HCEC 1CT (cell line): ENCODE measurements at regions not wholly inside any gene's neighbourhood (a gene's known extent, or its start where the extent isn't known, plus 50 kb on each side); places are given as distances from the start of the nearest gene placed in this dataset.

Experiments
- DNase-seq: peaks from one replicate; pipeline ENCODE4 v3.0.0-alpha.2; 2017

DNA sequence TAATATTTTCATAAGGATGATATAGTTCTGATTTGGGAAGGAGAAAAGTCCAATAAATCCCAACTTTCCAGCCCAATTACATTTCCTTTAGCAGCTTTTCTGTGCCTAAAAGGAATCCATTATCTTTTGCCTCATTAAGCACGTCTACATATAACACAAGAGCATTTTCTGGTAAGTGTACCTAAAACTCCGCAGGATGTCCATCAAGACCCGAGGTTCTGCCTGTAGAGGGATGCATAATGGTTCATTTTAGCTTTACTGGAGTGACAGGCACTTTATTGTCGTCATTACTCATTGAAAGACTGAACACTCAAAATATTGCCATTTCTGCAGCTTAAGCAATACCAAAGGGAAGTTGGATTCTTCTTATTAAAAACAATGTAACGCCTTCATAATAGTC, 669.0 kb downstream of the PRELID2 start:
- DNase-seq: no peak

- no peak for DNase-seq
Observed at GRCh38 chr5:145163876-145164275, 671.3 kb downstream of the PRELID2 start.

DNA sequence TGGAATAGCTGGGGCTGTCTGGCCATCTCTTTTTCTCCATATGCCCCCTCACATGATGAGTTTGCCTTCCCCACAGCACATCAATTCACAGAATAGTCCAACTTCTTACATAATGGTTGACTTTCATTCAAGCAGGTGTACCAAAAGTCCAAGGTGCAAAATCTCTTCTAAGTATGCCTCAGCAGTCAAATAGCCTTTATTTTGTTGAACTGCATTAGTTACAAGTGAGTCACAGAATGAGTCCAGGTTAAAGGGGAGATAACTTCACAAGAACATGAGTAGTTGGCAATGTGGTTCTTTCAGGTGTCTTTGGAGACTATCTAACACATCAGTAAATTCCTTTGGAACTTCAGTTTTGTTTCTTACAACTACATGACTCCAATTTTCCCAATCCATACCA, 672.5 kb downstream of the PRELID2 start:
- no peak for DNase-seq

DNA sequence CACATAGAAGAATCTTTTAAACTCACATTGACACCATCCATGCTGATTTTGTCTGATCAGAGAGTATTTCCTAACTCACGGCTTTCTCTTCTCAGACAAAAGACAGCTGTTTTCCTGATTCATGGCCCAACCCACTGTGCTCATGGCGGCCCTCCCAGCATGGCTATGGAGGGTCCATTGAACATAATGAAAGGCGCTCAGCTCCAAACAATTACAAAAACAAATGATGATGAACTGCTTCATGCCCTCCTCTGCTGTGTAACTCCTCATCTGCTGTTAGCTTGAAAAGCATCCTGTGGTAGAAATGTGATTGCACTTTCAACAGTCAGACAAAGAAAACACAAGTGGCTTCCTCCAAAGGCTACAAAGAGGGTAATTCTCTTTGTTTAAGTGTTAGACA, 673.8 kb downstream of the PRELID2 start:
- no peak for DNase-seq

DNA sequence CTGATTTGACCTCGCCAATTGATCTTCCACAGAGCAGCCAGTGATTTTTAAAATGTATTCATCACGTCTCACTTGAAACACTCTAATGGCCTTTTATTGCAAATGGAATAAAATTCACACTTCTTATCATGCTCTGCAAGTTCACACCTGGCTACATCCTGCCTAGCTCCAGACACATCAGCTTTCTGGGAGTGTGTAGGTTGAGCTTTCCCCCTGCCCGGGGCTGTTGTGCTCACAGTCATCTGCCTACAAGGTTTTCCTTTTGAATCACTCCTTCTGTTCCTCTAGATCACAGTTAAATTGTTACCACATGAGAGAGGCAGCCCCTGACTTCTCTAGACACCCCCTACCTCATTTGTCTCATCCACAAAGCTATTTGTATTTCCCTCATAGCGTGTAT, 674.5 kb downstream of the PRELID2 start:
- no peak for DNase-seq

DNA sequence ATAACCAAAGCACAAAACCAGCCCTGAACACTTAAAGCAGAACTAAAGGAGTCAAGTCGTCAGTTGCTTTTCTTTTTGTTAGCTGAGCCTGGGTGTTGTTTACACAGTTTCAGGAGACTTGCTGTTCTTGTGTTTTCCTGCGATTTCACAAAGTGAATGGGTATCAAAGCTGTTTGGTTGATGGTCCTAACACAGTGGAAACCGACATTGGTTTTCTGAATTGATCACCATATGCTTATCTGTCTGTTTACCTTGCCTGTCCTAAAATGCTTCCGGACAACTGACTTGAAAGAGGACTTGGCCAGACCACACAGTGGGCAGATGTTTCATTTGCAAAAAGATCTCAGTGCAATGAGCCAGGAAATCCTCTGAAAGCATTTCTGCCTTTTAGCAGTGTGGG, 676.4 kb downstream of the PRELID2 start:
- no peak for DNase-seq

- DNase-seq: no peak
Observed at GRCh38 chr5:145157841-145158240, 677.3 kb downstream of the PRELID2 start.

GRCh38 chr5:145141534-145141933, 693.6 kb downstream of the PRELID2 start:
- no peak for DNase-seq

DNA sequence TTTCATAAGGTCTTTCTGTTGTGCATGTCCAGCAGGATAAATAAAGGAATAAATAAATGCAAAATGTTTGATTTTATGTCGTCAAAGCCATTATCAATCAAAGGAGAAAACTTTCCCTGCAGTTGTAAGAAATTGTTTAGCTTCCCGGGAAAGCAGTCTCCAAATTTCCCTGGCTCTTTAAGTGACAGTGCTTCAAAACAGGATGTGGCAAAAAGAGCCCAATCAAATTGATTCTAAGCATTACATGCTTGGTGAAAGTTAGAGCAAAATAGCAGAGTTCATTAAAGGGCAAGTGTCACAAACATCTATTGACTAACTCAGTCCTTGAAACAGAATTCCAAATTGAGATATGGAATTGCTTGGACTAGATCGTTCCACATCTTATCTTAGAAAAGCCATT, 704.1 kb downstream of the PRELID2 start:
- DNase-seq: no peak

- no peak for DNase-seq
Observed at GRCh38 chr5:145129797-145130196, 705.3 kb downstream of the PRELID2 start.

DNA sequence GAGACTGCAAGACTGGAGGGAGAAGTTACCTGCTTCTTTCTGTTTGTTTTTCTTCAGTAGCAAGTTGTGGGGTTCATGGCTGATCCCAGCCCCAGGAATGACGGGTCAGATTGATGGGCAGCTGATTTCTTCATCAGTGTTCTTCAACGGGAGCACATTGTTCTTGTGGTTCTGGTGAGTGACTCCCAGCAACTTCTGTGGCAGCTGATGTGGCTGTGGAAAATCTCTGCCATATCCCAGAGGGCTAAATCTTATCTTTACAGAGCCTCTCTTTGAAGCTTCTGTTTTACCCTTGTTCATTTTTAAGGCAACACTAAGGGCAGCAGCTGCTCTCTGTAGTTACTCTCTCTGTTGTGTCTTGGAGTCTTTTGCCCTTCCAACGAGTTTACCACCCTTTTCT, 710.3 kb downstream of the PRELID2 start:
- DNase-seq: no peak

- no peak for DNase-seq
Observed at GRCh38 chr5:145118611-145119010, 716.5 kb downstream of the PRELID2 start.

- DNase-seq: no peak
Observed at GRCh38 chr5:145118127-145118526, 717.0 kb downstream of the PRELID2 start.

GRCh38 chr5:145117285-145117684, 717.9 kb downstream of the PRELID2 start:
- no peak for DNase-seq

DNA sequence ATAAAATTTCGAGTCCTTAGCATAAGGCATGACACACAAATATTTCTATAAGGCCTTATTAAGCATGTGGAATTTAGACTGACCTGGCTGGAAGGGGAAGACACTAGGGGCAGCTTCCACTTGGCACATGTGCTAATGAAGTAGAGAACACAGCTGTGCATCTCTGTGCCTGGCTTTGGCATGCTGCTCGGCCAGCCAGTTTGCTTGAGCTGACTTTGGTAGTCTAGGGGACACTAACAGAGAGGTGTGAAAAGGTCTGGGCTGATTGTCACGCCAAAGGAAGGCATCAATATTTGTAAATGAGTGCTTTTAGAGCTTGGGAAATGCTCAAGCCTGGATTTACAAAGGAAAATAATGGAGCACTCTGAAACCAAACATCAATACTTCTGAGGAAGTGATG, 723.7 kb downstream of the PRELID2 start:
- DNase-seq: no peak

DNA sequence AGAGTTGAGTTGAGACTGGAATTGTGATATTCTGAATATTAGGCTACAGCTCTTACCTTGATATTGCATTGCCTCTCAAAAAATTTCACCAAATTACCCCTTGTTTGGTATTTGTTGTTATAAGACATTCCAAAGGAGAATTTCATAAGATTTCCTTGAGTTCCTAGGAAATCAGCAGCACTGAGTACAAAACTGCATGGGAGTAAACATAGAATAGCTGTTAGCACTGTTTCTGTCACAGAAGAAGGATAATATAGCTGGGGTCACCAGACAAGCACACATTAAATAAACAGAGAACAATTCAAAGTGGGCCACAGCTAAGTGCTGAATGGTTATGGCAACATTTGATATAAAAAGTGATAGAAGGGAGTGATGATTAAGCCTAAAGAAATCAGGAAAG, 724.3 kb downstream of the PRELID2 start:
- no peak for DNase-seq

- no peak for DNase-seq
Observed at GRCh38 chr5:145110181-145110580, 725.0 kb downstream of the PRELID2 start.

DNA sequence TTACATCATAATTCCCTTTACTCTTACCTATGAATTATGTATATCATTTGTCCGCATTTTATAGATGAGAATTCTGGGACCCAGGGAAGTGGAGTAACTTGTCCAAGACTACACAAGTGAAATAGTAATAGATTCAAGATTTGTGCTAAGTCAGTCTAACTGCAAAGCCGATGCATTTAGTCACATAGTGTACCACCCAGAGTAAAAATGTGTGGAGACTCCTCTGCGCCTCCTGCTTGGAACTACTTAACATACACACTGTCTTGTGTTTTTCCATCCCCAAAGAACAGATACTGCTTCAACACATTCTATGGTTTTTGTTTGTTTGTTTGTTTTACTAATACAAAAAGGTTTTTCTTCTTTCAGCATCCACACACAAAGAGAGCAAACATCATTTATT, 729.8 kb downstream of the PRELID2 start:
- no peak for DNase-seq

DNA sequence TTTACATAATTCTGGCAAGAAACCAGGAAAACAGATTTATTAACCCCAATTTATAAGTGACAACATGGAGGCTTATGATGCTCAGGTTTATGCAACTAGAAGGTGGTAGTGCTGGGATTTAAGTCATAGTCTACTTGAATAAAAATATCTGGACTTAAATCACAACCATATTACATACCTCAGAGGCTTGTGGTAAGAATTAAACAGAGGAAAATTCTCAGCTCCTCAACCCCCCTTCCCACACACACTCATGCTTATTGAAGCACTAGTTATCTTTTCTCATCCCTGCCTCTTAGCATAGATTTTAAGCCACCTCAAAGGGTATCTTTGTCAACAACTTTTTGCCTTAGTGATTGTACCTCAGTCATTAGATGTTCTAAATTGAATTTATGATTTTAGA, 731.0 kb downstream of the PRELID2 start:
- DNase-seq: no peak

- DNase-seq: no peak
Observed at GRCh38 chr5:145101246-145101645, 733.9 kb downstream of the PRELID2 start.

DNA sequence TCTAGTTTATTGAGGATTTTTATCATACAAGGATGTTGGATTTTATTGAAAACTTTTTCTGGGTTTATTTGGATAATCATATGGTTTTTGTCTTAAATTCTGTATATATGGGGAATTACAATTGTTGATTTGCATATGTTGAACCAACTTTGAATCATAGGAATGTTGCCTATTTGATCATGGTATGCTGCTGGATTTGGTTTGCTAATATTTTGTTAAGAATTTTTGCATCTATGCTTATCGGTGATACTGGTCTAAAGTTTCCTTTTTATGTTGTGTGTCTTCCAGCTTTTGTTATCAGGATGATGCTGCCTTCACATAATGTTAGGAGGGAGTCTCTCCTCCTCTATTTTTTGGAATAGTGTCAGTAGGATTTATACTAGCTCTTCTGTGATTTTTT, 745.0 kb downstream of the PRELID2 start:
- no peak for DNase-seq

DNA sequence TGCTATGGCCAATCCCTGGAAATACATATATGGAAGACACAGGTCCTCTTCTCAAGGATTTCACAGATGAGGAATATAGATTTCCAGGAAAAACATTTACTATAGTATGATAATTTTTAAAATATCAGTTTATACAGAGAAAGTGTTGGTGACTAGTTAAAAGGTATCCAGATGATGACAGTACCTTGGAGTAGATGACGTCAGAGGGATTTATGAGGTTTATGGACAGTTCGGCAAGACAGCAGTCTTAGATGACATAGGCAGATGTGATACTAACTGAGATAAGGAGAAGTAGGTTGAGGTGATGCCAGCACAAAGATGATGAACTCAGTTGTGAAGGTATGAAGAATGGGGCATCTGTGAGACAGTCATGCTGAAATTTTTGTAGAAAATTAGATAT, 750.3 kb downstream of the PRELID2 start:
- no peak for DNase-seq

GRCh38 chr5:145077028-145077427, 758.1 kb downstream of the PRELID2 start:
- DNase-seq: no peak

DNA sequence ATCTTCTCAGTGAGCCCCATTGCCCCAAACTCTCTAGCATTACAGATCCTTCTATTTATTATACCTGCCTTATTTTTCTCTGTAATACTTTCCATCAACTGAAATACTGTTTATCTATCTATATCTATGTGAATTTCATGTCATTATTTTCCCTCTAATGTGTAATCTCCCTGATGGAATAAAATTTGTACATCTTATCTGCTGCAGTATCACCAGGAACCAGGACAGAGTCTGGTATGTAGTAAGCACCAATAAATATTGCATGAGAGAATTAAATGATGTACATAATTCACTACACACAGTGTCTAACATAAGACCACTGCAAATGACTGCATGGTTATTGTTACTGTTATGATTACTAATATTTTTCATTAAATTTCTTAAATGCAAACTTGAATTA, 759.1 kb downstream of the PRELID2 start:
- no peak for DNase-seq

- no peak for DNase-seq
Observed at GRCh38 chr5:145072889-145073288, 762.3 kb downstream of the PRELID2 start.

DNA sequence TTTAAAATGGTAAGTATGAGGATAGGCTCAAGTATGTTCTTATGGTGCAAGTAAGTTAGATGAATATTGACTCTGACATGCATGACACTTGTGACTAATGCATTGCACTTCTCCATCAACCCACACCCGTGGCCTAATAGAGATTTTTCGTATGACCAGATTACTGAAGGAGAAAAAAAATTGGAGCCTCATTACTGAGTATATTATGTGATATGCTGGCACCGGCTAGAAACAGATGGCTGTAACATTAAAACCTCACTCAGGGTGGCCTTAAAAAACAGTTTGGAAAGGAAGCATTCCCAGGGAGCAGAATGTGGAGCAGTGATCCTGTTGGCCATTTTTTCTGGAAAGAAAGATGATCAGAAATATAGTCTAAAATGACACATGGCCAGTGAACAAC, 766.4 kb downstream of the PRELID2 start:
- DNase-seq: no peak
